Karpas-422 (cell line): ENCODE measurements at regions not wholly inside any gene's neighbourhood (a gene's known extent, or its start where the extent isn't known, plus 50 kb on each side); places are given as distances from the start of the nearest gene placed in this dataset.

Experiments used
- DNase-seq: peaks from one replicate; pipeline ENCODE4 v3.0.0-alpha.2; 2015
- H2AFZ ChIP-seq: fragments of 200-600 bp; sonication (generic); 2 replicates; pipeline ENCODE4 v1.6.1; 2014; ENCODE audit warnings: antibody characterized with exemption, low read length, mixed read lengths
- H3K27ac ChIP-seq: fragments of 200-600 bp; sonication (generic); 2 replicates; pipeline ENCODE4 v1.5.1; 2014; ENCODE audit warnings: mild to moderate bottlenecking, low read length, moderate library complexity
- H3K27me3 ChIP-seq: fragments of 200-600 bp; sonication (generic); 2 replicates; pipeline ENCODE4 v1.6.1; 2014; ENCODE audit warnings: low read length, mixed read lengths
- H3K36me3 ChIP-seq: fragments of 200-600 bp; sonication (generic); 2 replicates; pipeline ENCODE4 v1.6.1; 2014; ENCODE audit warnings: low read length, mixed read lengths; ENCODE audit not compliant: insufficient read depth
- H3K4me1 ChIP-seq: fragments of 200-600 bp; sonication (generic); 2 replicates; pipeline ENCODE4 v1.6.1; 2014; ENCODE audit warnings: mild to moderate bottlenecking, low read length, mixed read lengths
- H3K4me2 ChIP-seq: fragments of 200-600 bp; sonication (generic); 2 replicates; pipeline ENCODE4 v1.6.1; 2014; ENCODE audit warnings: low read length, low read depth, mild to moderate bottlenecking; ENCODE audit not compliant: poor library complexity, severe bottlenecking
- H3K4me3 ChIP-seq: fragments of 200-600 bp; sonication (generic); 2 replicates; pipeline ENCODE4 v1.5.1; 2014; ENCODE audit warnings: mild to moderate bottlenecking, antibody characterized with exemption, low read length, mixed read lengths
- H3K79me2 ChIP-seq: fragments of 200-600 bp; sonication (generic); 2 replicates; pipeline ENCODE4 v1.6.1; 2014; ENCODE audit warnings: mild to moderate bottlenecking, low read length, mixed read lengths
- H3K9ac ChIP-seq: fragments of 200-600 bp; sonication (generic); 2 replicates; pipeline ENCODE4 v1.6.0; 2014; ENCODE audit warnings: low read length
- H3K9me2 ChIP-seq: fragments of 200-600 bp; sonication (generic), shearing (Covaris generic); replicated peaks from 2 replicates; pipeline ENCODE4 v1.6.0; 2014; ENCODE audit warnings: mild to moderate bottlenecking, low read length, moderate library complexity; ENCODE audit not compliant: insufficient read depth
- H3K9me3 ChIP-seq: fragments of 300-700, 200-600 bp; sonication (generic); 2 replicates; pipeline ENCODE4 v1.6.1; 2014; ENCODE audit warnings: low read length, mixed read lengths
- H4K20me1 ChIP-seq: fragments of 200-600 bp; sonication (generic); 2 replicates; pipeline ENCODE4 v1.6.1; 2014; ENCODE audit warnings: mild to moderate bottlenecking, antibody characterized with exemption, low read length, low read depth; ENCODE audit not compliant: insufficient read depth

DNA sequence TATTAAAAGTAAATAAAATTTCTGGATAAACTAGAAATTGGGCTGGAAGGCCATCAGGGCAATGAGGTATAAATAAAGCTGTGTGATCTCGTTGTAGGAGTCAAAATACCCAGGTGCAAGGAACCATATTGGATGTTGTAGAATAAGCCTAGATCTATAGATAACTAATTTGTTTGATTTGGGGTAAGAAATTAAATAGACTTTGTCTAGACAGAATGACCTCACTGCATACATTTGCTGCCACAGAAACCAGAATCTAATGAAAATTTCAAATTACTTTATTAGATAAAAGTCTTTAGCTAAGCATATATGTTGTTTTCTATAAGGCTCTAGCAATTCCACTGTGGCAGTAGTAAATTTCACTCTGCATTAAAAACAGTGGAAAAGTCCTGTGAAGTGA, 225.2 kb upstream of the ITGA1 start:
- DNase-seq = no peak
- Histone ChIP-seq H4K20me1 (no peaks in the 10 kb centered on the region), H3K4me2 (no peak overlapping the region), H3K9me2 (no peaks in the 10 kb centered on the region), H3K27me3 (no peaks in the 10 kb centered on the region), H3K9ac (no peak overlapping the region), H3K9me3 (no peaks in the 10 kb centered on the region), H2AFZ (no peak overlapping the region), H3K4me1 (no peaks in the 10 kb centered on the region), H3K79me2 (no peaks in the 10 kb centered on the region), H3K27ac (no peak overlapping the region), H3K4me3 (no peak overlapping the region), H3K36me3 (no peaks in the 10 kb centered on the region)

DNA sequence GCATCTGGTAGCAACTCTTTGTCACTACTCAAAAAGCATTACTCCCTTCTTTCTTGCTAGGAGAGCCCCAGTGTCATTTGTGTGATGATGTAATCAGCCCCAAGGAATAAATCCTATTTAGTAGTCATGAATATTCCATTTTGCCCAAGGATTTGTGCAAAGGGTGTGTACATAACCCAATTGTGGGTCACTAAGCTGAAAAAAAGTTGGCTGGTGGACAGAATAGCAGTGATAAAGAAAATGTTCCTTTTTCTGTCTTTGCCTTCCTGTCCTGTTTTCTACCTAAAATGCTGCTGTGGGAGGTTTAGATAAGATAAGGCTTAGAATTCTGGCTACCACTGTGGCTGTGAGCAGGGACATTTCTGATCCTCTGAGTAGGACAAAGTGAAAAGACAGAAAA, 223.1 kb upstream of the ITGA1 start:
- Histone ChIP-seq H3K4me2 (no peak overlapping the region), H3K36me3 (no peaks in the 10 kb centered on the region), H4K20me1 (no peaks in the 10 kb centered on the region), H3K9ac (no peak overlapping the region), H3K27ac (no peak overlapping the region), H3K9me2 (no peaks in the 10 kb centered on the region), H3K79me2 (no peaks in the 10 kb centered on the region), H3K4me1 (no peaks in the 10 kb centered on the region), H3K4me3 (no peak overlapping the region), H3K9me3 (no peaks in the 10 kb centered on the region), H2AFZ (no peak overlapping the region), H3K27me3 (no peaks in the 10 kb centered on the region)
- DNase-seq = no peak

DNA sequence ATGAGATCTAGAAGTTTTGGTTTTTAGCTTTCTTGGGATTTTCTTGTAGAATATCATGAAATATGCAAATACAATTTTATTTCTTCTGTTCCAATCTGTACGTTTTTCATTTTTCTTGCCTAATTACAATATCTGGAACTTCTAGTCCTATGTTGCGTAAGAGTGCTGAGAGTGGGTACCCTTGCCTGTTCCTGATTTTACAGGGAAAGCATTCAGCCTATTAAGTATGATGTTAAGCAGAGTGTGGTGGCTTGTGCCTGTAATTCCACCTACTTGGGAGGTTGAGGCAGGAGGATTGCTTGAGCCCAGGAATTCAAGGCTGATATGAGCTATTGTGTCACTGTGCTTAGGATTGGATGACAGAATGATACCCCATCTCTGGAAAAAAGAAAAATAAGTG, 210.2 kb upstream of the ITGA1 start:
- no peaks in the 10 kb centered on the region for H3K79me2 ChIP-seq
- H3K4me2 ChIP-seq = no peak overlapping the region
- H3K4me3 ChIP-seq = no peak overlapping the region

DNA sequence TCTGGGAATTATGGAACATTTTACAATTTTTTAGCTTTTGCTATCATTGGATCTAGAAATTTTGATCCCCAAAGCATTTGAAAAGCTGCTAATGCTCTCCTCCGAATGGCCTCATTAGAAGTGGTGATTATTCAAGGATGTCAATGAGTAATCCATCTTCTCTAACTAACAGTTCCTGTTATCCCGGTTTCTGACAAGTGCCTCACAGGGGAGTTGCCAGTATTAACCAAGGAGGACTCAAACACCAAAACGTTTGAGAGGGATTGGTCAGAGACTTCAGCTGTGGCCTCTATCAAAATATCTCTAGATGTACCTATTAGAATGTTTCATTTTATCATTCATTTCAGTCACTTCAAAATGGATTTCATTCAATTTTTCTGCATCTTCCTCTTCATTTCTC, 208.3 kb upstream of the ITGA1 start:
- Histone ChIP-seq H4K20me1 (no peaks in the 10 kb centered on the region), H3K4me2 (no peak overlapping the region), H3K9me3 (no peaks in the 10 kb centered on the region), H3K9ac (no peak overlapping the region), H3K4me3 (no peak overlapping the region), H3K36me3 (no peaks in the 10 kb centered on the region), H3K79me2 (no peaks in the 10 kb centered on the region), H3K4me1 (no peaks in the 10 kb centered on the region), H3K27ac (no peak overlapping the region), H2AFZ (no peak overlapping the region), H3K27me3 (no peaks in the 10 kb centered on the region), H3K9me2 (no peaks in the 10 kb centered on the region; the same call in 1 of the 2 replicates)
- no peak for DNase-seq

More for the DNA sequence above, 210.2 kb upstream of the ITGA1 start:
- no peak overlapping the region for H3K27ac ChIP-seq
- no peak overlapping the region for H2AFZ ChIP-seq
- DNase-seq = no peak
- H3K9ac ChIP-seq = no peak overlapping the region
- H3K4me1 ChIP-seq = no peaks in the 10 kb centered on the region
- no peaks in the 10 kb centered on the region for H4K20me1 ChIP-seq
- no peaks in the 10 kb centered on the region for H3K36me3 ChIP-seq
- H3K9me2 ChIP-seq = no peaks in the 10 kb centered on the region; the same call in 1 of the 2 replicates
- no peaks in the 10 kb centered on the region for H3K9me3 ChIP-seq
- H3K27me3 ChIP-seq = no peaks in the 10 kb centered on the region

DNA sequence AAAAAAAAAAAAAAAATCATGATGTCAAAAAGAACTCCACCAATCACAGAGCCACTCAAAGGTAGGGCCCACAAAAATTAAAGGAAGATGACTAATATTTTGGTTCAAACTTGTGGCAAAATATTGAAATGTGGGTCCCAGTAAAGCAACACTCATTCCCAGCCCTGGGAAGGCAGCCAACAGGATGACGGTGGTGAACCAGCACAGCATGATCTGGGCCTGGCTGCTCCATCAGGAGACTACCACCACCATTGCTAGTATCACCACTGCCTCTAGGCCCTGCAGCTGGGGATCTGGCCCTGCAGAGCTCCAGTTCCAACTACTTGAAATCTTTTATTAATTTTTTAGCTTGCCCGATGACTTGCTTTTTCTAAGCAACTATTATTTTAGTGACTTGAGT, 206.8 kb upstream of the ITGA1 start:
- H2AFZ ChIP-seq = no peak overlapping the region
- no peaks in the 10 kb centered on the region for H4K20me1 ChIP-seq
- H3K9me3 ChIP-seq = no peaks in the 10 kb centered on the region
- no peak overlapping the region for H3K4me2 ChIP-seq
- H3K9me2 ChIP-seq = no peaks in the 10 kb centered on the region; the same call in 1 of the 2 replicates
- H3K4me1 ChIP-seq = no peaks in the 10 kb centered on the region
- H3K27ac ChIP-seq = no peak overlapping the region
- no peak overlapping the region for H3K4me3 ChIP-seq
- no peak for DNase-seq
- H3K27me3 ChIP-seq = no peaks in the 10 kb centered on the region
- no peaks in the 10 kb centered on the region for H3K36me3 ChIP-seq
- no peak overlapping the region for H3K9ac ChIP-seq
- H3K79me2 ChIP-seq = no peaks in the 10 kb centered on the region

DNA sequence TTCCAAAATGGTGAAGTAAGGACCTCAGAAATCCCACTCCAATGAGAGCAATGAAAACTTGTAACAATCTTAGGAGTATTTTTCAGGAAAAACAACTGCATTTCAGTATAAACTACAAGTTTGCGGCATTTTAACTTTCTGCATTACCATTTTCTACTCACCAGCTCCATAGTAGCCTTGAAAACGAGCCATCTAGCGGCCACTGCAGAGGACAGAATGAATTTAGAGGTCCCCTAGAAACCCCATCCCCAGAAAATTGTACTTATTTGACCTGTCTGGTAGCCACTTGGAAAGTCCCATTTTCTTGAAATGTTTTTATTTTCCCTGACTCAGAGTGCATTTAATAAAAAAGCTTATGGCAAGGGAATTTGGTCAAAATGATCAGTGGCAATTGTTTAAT, 205.4 kb upstream of the ITGA1 start:
- Histone ChIP-seq H3K27me3 (no peaks in the 10 kb centered on the region), H3K79me2 (no peaks in the 10 kb centered on the region), H3K4me1 (no peaks in the 10 kb centered on the region), H2AFZ (no peak overlapping the region), H4K20me1 (no peaks in the 10 kb centered on the region), H3K9ac (no peak overlapping the region), H3K4me2 (no peak overlapping the region), H3K27ac (no peak overlapping the region), H3K36me3 (no peaks in the 10 kb centered on the region), H3K9me2 (no peaks in the 10 kb centered on the region), H3K9me3 (no peaks in the 10 kb centered on the region), H3K4me3 (no peak overlapping the region)
- no peak for DNase-seq

DNA sequence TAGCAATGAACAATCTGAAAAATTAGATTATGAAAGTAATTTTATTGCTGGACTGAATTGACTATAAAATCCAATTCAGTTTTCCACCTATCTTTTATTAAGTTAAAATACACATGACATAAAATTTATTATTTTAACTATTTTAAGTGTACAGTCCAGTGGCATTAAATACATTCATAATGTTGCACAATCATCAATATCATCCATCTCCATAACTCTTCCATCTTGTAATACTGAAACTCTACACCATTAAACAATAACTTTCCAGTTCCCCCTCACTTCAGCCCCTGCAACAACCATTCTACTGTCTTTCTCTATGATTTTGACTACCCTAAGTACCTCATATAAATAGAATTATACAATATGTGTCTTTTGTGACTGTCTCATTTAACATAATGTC, 200.6 kb upstream of the ITGA1 start:
- no peaks in the 10 kb centered on the region for H3K79me2 ChIP-seq
- no peak overlapping the region for H3K4me3 ChIP-seq
- H3K9me3 ChIP-seq = no peaks in the 10 kb centered on the region
- no peaks in the 10 kb centered on the region for H3K27me3 ChIP-seq
- H2AFZ ChIP-seq = no peak overlapping the region
- no peaks in the 10 kb centered on the region for H3K4me1 ChIP-seq
- no peaks in the 10 kb centered on the region for H3K9me2 ChIP-seq
- H3K36me3 ChIP-seq = no peaks in the 10 kb centered on the region
- no peaks in the 10 kb centered on the region for H4K20me1 ChIP-seq
- no peak for DNase-seq
- H3K4me2 ChIP-seq = no peak overlapping the region
- no peak overlapping the region for H3K27ac ChIP-seq
- no peak overlapping the region for H3K9ac ChIP-seq

DNA sequence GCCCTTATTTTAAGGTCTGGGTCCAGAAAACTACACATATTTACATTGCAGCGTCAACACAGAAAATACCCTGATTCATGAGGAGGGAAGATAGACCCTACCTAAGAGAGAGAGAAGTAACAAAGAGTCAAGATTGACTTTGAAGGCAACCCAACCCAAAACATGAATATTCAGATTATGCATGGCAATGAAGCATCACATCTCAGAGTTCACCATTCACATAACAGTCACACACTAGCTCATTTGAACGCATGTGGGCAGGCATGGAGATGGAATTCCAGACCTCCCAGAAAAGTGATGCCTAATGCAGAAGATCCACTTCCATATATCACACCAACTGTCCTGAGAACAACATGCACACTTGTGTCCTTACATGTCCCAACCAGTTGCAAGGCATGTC, 190.1 kb upstream of the ITGA1 start:
- no peak for DNase-seq
- Histone ChIP-seq H3K4me1 (no peaks in the 10 kb centered on the region), H3K36me3 (no peaks in the 10 kb centered on the region), H3K4me3 (no peak overlapping the region), H2AFZ (no peak overlapping the region), H4K20me1 (no peaks in the 10 kb centered on the region), H3K9ac (no peak overlapping the region), H3K79me2 (no peaks in the 10 kb centered on the region), H3K9me2 (no peaks in the 10 kb centered on the region), H3K4me2 (no peak overlapping the region), H3K27ac (no peak overlapping the region), H3K9me3 (no peaks in the 10 kb centered on the region), H3K27me3 (no peaks in the 10 kb centered on the region)

DNA sequence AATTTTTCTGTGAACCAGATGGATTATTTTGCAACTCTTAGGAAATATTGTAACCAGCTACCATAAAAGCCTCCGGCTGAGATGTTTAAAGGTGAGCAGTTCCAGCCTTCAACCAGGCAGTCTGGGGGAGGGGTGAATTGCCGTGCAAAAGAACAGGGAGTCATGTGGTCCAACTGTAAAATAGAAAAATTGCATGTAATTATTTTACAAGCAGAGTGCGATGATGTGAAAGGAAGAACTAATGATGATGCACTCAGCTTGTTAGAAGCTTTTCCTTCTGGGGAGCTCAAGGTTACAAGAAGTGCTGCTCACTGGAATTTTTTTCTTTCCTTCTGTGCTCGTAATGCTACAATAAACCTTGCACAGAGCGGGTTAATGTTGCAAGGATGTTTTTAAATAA, 188.7 kb upstream of the ITGA1 start:
- no peak for DNase-seq
- H3K9me2 ChIP-seq = no peaks in the 10 kb centered on the region
- H3K4me1 ChIP-seq = no peaks in the 10 kb centered on the region
- H4K20me1 ChIP-seq = no peaks in the 10 kb centered on the region
- H3K27me3 ChIP-seq = no peaks in the 10 kb centered on the region
- no peak overlapping the region for H3K9ac ChIP-seq
- H3K4me3 ChIP-seq = no peak overlapping the region
- H3K4me2 ChIP-seq = no peak overlapping the region
- no peak overlapping the region for H3K27ac ChIP-seq
- H3K36me3 ChIP-seq = no peaks in the 10 kb centered on the region
- H2AFZ ChIP-seq = no peak overlapping the region
- H3K9me3 ChIP-seq = no peaks in the 10 kb centered on the region
- no peaks in the 10 kb centered on the region for H3K79me2 ChIP-seq
